Kidney (tissue), 13 donors: ENCODE measurements at regions not wholly inside any gene's neighbourhood (a gene's known extent, or its start where the extent isn't known, plus 50 kb on each side); places are given as distances from the start of the nearest gene placed in this dataset.

Experiments
- DNase-seq, 5 donors: peaks; one replicate each; pipeline ENCODE4 v3.0.0-alpha.2; 2013 to 2020
- FAIRE-seq: peaks from 2 replicates; lab custom pipeline; 2012; peaks lifted over from hg19 to GRCh38; lab: Jason Lieb, UNC
- H3K27ac ChIP-seq, 2 donors: one replicate each; pipeline ENCODE4 v1.7.0; 2013; ENCODE audit warnings: low read depth in 2 of 2, low read length in 2 of 2, inconsistent platforms in 1 of 2
- H3K27me3 ChIP-seq: one replicate; pipeline ENCODE4 v1.7.1; 2013; ENCODE audit warnings: low read length, inconsistent platforms; ENCODE audit not compliant: control insufficient read depth, insufficient read depth
- H3K36me3 ChIP-seq, 3 donors: one replicate each; pipeline versions ENCODE4 v1.7.0 to v1.7.1; 2013; ENCODE audit warnings: low read length in 3 of 3, control low read depth in 1 of 3, inconsistent platforms in 1 of 3; ENCODE audit not compliant: insufficient read depth in 3 of 3, control insufficient read depth in 2 of 3
- H3K4me1 ChIP-seq, 3 donors: one replicate each; pipeline versions ENCODE4 v1.7.0 to v1.7.1; 2013; ENCODE audit warnings: low read length in 3 of 3, inconsistent platforms in 1 of 3, low read depth in 1 of 3; ENCODE audit not compliant: control insufficient read depth in 2 of 3, insufficient read depth in 2 of 3
- H3K4me3 ChIP-seq, 3 donors: one replicate each; pipeline versions ENCODE4 v1.7.0 to v1.8.1; 2013; ENCODE audit warnings: low read length in 3 of 3, control low read depth in 1 of 3, inconsistent platforms in 1 of 3
- H3K9ac ChIP-seq, 3 donors: one replicate each; pipeline versions ENCODE4 v1.7.0 to v1.7.1; 2013; ENCODE audit warnings: low read length in 3 of 3, control low read depth in 1 of 3, inconsistent platforms in 1 of 3
- H3K9me3 ChIP-seq, 3 donors: one replicate each; pipeline versions ENCODE4 v1.7.0 to v1.7.1; 2013; ENCODE audit warnings: low read length in 3 of 3, control low read depth in 1 of 3, inconsistent platforms in 1 of 3; ENCODE audit not compliant: control insufficient read depth in 2 of 3, insufficient read depth in 1 of 3
- intact Hi-C: fragments of 100-400 bp; cut with DNase I; formaldehyde crosslinking; loops from one replicate; pipeline ENCODE4 v1.11.1; 2022
- TF ChIP-seq, protein P1 (sequence below): IDR thresholded peaks from 3 replicates; pipeline ENCODE4 v1.5.1; 2012; ENCODE audit warnings: mild to moderate bottlenecking, moderate library complexity, borderline replicate concordance; ENCODE audit not compliant: insufficient read depth; ENCODE audit errors: extremely low read depth
- donor health status: control.
- donor health status: control.
- donor health status: control.
- donor health status: control.
- donor health status: control.
- donor health status: DM: yes; HTN: yes; CAD: no.
- donor health status: Normal renal cell carcinoma (clear cell type).

DNA sequence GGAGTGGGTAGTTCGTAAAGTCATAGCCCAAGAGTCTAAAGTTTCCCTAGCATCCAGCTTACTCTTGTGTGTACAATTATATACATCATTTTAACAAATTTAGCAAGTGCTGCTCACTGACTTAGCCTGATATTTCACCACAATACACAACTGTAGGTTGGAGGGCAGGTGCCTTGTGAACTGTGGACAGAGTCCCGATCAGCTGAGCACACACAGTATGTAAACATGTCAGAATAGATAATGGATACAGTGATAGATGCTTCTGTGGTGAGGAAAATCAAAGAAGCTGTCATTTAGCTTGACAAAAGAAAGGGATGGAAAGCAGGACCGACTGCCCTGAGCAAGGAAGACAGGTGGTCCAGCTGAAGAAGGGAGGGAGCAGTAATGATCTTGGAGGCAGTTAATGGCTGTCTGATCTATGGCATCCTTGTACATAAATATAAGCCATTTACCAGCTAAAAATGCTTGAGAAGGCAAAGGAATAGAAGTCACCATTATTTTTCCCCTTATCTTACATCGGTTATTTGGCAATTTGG, 372.8 kb upstream of the UBE2E3 start:
- no peaks in the 10 kb centered on the region for H3K4me1 ChIP-seq
- no peaks in the 10 kb centered on the region for H3K27me3 ChIP-seq
- intact Hi-C loops = no loop called here
- no peak overlapping the region for H3K4me3 ChIP-seq
- no peaks in the 10 kb centered on the region for H3K36me3 ChIP-seq
- FAIRE-seq (no peak), DNase-seq (no peak)
- H3K9ac ChIP-seq = no peak overlapping the region
- H3K27ac ChIP-seq = no peak overlapping the region
- H3K9me3 ChIP-seq = no peaks in the 10 kb centered on the region
- TF ChIP-seq, protein P1, sequence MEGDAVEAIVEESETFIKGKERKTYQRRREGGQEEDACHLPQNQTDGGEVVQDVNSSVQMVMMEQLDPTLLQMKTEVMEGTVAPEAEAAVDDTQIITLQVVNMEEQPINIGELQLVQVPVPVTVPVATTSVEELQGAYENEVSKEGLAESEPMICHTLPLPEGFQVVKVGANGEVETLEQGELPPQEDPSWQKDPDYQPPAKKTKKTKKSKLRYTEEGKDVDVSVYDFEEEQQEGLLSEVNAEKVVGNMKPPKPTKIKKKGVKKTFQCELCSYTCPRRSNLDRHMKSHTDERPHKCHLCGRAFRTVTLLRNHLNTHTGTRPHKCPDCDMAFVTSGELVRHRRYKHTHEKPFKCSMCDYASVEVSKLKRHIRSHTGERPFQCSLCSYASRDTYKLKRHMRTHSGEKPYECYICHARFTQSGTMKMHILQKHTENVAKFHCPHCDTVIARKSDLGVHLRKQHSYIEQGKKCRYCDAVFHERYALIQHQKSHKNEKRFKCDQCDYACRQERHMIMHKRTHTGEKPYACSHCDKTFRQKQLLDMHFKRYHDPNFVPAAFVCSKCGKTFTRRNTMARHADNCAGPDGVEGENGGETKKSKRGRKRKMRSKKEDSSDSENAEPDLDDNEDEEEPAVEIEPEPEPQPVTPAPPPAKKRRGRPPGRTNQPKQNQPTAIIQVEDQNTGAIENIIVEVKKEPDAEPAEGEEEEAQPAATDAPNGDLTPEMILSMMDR = no peak

DNA sequence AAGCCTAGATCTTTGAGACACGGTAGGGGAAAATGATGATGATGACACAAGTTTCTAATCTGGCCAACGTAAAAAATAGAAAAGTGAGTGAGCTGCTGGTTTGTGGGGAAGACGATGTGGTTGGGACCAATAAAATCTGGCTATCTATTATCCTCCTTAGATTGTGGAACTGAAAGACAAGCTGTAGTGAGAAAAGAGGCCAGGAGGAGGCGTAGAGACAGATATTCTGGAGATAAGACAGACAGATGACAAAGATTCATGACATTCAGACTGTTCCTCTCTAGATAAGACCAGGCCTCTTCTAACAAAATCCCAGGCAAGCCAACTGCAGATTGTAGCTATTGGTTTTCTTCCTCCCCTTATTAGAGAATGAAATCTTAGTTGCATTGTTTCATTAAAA, 376.3 kb upstream of the UBE2E3 start:
- TF ChIP-seq, protein P1 = no peak
- Histone ChIP-seq H3K9me3 (no peaks in the 10 kb centered on the region), H3K4me1 (no peaks in the 10 kb centered on the region), H3K27me3 (no peaks in the 10 kb centered on the region), H3K36me3 (no peaks in the 10 kb centered on the region), H3K27ac (no peak overlapping the region), H3K9ac (no peak overlapping the region), H3K4me3 (no peak overlapping the region)
- intact Hi-C loops = no loop called here
- DNase-seq (no peak), FAIRE-seq (no peak)

DNA sequence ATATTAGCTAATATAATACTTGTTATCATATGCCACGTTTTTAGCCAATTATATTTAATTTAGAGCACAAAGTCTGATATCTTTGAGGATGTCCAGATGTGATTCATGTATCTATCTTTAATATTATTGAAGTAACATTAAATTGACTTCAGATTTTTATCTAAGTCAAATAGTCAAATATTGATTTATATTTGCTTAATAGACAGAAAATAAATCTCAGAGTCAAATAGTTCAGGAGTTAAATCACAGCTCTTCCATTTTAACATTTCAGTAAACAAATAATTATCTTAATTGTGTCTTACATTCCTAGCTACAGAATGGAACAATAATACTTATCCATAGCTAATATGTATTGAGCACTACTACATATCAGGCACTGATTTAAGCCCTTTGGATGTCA, 379.4 kb upstream of the UBE2E3 start:
- Histone ChIP-seq H3K27ac (no peak overlapping the region), H3K9ac (no peak overlapping the region), H3K36me3 (no peaks in the 10 kb centered on the region), H3K27me3 (no peaks in the 10 kb centered on the region), H3K4me1 (no peaks in the 10 kb centered on the region), H3K9me3 (no peaks in the 10 kb centered on the region), H3K4me3 (no peak overlapping the region)
- TF ChIP-seq, protein P1 = no peak
- FAIRE-seq (no peak), DNase-seq (no peak)
- intact Hi-C loops = no loop called here

DNA sequence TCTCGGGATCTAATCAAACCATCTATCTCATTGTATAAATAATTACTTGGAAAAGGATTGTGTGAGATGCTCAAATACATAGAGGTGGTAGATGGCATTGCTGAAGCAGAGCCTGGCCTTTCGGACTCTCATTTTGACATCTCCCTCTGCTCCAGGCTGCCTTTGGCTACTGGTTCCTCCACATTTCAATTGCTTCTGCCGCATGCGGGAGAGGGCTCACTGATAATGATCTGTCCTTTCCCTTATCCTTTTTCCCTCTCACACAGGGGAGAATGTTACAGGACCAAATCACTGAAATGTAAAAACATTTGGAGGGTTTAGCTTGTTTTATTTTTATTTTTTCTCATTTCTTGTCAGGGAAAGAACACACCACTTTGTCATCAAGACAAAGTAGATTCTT, 380.6 kb upstream of the UBE2E3 start:
- intact Hi-C loops = no loop called here
- TF ChIP-seq, protein P1 = no peak
- Histone ChIP-seq H3K4me1 (no peaks in the 10 kb centered on the region), H3K4me3 (no peak overlapping the region), H3K9me3 (no peaks in the 10 kb centered on the region), H3K36me3 (no peaks in the 10 kb centered on the region), H3K27me3 (no peaks in the 10 kb centered on the region), H3K27ac (no peak overlapping the region), H3K9ac (no peak overlapping the region)
- FAIRE-seq (no peak), DNase-seq (no peak)
